ENCODE measurements at regions not wholly inside any gene's neighbourhood (a gene's known extent, or its start where the extent isn't known, plus 50 kb on each side); places are given as distances from the start of the nearest gene placed in this dataset.
A peak's percentile ranks its signal among the peaks of the same experiment; 100 is the strongest.

DNA sequence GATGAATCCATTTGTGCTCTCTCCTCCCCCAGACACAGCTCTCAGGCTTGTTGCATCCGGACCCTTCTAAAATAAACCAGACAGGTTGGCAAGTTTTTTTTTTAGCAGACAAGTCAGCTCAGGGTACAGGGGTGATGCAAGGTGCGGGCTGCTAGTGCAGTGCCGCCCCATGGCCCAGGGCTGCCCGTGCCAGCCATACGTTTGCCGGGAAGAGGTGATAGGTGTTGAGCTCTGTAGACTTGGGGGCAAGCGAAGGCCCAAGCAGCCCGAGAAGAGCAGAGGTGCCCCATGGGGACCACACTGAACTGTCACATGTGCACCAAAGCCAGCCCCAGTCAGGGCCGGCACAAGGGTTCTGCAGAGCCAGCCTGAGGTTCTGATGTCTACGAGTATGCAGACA lies 57.1 kb upstream of the PDSS1 start:
- no peak overlapping the region for H3K27ac ChIP-seq

DNA sequence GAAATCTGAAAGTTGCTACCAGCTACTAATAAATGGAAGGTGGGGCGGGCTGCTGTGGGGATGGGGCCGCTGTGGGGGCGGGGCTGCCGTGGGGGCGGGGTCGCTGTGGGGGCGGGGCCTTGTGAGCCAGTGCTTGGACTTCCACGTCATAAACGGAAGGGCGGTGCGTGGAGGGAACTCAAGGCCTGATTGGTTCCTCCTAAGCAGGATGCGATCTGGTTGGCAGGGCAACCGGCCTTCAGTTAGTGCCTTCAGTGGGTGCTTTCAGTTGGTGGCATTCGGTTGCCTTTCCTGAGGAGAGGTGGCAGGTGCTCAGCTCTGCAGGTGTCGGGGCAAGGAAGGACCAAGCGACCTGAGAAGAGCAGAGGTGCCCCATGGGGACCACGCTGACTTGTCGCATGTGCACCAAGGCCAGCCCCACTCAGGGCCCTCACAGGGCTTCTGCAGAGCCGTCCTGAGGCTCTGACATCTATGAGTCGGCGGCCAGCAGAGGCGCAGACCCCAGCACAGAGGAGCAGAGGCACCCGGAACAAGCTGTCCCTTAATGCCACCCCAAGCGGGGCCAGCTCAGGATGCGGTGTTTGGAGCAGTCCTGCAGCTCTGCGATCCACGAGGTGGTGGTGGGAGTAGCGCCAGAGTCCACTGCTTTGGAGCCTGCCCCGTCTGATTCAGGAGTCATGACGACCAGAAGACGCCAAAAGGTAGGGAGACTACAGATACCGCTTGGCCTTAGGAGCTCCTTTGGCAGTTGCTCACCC lies 54.4 kb upstream of the PDSS1 start:
- Histone ChIP-seq H3K4me3 (peak overlapping the region; percentile 29 to 53), H3K9me3 (no peaks in the 10 kb centered on the region), H3K4me1 (no peaks in the 10 kb centered on the region), H3K27me3 (no peaks in the 10 kb centered on the region), H3K36me3 (ENCODE audit: low read depth, missing control alignments) (no peaks in the 10 kb centered on the region), H3K27ac (no peak overlapping the region)
- intact Hi-C loops (cut with DNase I; ENCODE audit: low total_unique reads), result no loop called here
- TF ChIP-seq, protein P1, sequence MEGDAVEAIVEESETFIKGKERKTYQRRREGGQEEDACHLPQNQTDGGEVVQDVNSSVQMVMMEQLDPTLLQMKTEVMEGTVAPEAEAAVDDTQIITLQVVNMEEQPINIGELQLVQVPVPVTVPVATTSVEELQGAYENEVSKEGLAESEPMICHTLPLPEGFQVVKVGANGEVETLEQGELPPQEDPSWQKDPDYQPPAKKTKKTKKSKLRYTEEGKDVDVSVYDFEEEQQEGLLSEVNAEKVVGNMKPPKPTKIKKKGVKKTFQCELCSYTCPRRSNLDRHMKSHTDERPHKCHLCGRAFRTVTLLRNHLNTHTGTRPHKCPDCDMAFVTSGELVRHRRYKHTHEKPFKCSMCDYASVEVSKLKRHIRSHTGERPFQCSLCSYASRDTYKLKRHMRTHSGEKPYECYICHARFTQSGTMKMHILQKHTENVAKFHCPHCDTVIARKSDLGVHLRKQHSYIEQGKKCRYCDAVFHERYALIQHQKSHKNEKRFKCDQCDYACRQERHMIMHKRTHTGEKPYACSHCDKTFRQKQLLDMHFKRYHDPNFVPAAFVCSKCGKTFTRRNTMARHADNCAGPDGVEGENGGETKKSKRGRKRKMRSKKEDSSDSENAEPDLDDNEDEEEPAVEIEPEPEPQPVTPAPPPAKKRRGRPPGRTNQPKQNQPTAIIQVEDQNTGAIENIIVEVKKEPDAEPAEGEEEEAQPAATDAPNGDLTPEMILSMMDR (IDR thresholded peaks at IDR 0.05), result no peak
- TF ChIP-seq POLR2A (IDR thresholded peaks at IDR 0.05), result no peak
- WGBS, 2 donors, result 57 to 66% methylated on average over 14 to 32 of the region's 32 CpGs
- DNase-seq, result peak; percentile 79

More for the DNA sequence above, 57.1 kb upstream of the PDSS1 start:
- Histone ChIP-seq H3K9me3 (no peaks in the 10 kb centered on the region), H3K36me3 (ENCODE audit: low read depth, missing control alignments) (no peaks in the 10 kb centered on the region), H3K4me3 (no peak overlapping the region), H3K4me1 (no peaks in the 10 kb centered on the region), H3K27me3 (no peaks in the 10 kb centered on the region)
- 84 to 89% methylated on average over 8 to 10 of the region's 10 CpGs for WGBS, 2 donors
- DNase-seq, result no peak
- intact Hi-C loops (cut with DNase I; ENCODE audit: low total_unique reads), result no loop called here
- TF ChIP-seq, protein P1 (IDR thresholded peaks at IDR 0.05), result no peak
- no peak for TF ChIP-seq POLR2A (IDR thresholded peaks at IDR 0.05)

DNA sequence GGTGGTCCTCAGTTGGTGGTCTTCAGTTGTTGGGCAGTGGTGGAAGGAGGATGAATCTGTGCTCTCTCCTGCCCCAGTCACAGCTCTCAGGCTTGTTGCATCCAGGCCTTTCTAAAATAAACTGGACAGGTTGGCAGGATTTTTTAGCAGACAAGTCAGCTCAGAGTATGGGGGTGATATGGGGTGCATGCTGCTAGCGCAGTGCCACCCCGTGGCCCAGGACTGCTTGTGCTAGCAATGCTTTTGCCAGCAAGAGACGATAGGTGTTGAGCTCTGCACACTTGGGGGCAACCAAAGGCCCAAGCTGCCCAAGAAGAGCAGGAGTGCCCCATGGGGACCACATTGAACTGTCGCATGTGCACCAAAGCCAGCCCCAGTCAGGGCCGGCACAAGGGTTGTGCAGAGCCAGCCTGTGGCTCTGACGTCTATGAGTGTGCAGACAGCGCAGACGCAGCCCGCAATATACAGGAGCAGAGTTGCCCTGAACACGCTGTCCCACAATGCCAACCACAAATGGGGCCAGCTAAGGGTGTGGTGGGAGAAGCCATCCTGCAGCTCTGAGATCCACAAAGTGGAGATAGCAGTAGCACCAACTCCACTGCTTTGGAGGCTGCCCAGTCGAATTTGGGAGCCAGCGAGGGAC lies 49.8 kb upstream of the PDSS1 start:
- intact Hi-C loops (cut with DNase I; ENCODE audit: low total_unique reads), result no loop called here
- no peak for TF ChIP-seq POLR2A (IDR thresholded peaks at IDR 0.05)
- TF ChIP-seq, protein P1 (IDR thresholded peaks at IDR 0.05), result no peak
- Histone ChIP-seq H3K4me3 (no peak overlapping the region), H3K27ac (no peak overlapping the region), H3K4me1 (no peaks in the 10 kb centered on the region), H3K27me3 (no peaks in the 10 kb centered on the region), H3K9me3 (no peaks in the 10 kb centered on the region), H3K36me3 (ENCODE audit: low read depth, missing control alignments) (no peaks in the 10 kb centered on the region)
- 86 to 89% methylated on average over 5 to 12 of the region's 12 CpGs for WGBS, 2 donors
- DNase-seq, result no peak
